PC-3 (cell line): ENCODE measurements at regions not wholly inside any gene's neighbourhood (a gene's known extent, or its start where the extent isn't known, plus 50 kb on each side); places are given as distances from the start of the nearest gene placed in this dataset.

Source experiments
- ATAC-seq: fragments of 200-7000 bp; cut with Tn5 transposase; 2 replicates; pipeline ENCODE4 v1.9.1; 2020; ENCODE audit warnings: mild to moderate bottlenecking, moderate library complexity
- BruUV-seq: library from RNA; stranded (reverse); fragments of 400-500 nt; replicated peaks from 2 replicates; lab custom pipeline; 2021; lab: Mats Ljungman, UMichigan
- CTCF ChIA-PET: fragments of 300-600 bp; sonication (Branson Sonifier 250); formaldehyde crosslinking; loops from one replicate; lab custom pipeline; 2022; ENCODE audit warnings: antibody characterized with exemption; lab: Charles Lee
- POLR2A ChIA-PET: fragments of 300-600 bp; sonication (Branson Sonifier 250); formaldehyde crosslinking; loops from one replicate; lab custom pipeline; 2022; ENCODE audit warnings: antibody characterized with exemption; ENCODE audit not compliant: unreplicated experiment; lab: Charles Lee
- DNase-seq: peaks from one replicate; pipeline ENCODE4 v3.0.0-alpha.2; 2015
- H2AFZ ChIP-seq: fragments of 300-600 bp; sonication (generic); 2 replicates; pipeline ENCODE4 v1.6.0; 2016; ENCODE audit warnings: antibody characterized with exemption, low read length
- H3F3A ChIP-seq: fragments of 300-600 bp; sonication (generic); one replicate; pipeline ENCODE4 v1.6.0; 2017; ENCODE audit warnings: antibody characterized with exemption, low read length, control low read depth, mild to moderate bottlenecking; ENCODE audit not compliant: unreplicated experiment
- H3K27ac ChIP-seq: fragments of 300-600 bp; sonication (generic); 2 replicates; pipeline ENCODE4 v1.5.1; 2016; ENCODE audit warnings: mild to moderate bottlenecking, low read length
- H3K27me3 ChIP-seq: fragments of 300-600 bp; sonication (generic); 2 replicates; pipeline ENCODE4 v1.6.1; 2016; ENCODE audit warnings: low read length, mixed read lengths
- H3K36me3 ChIP-seq: fragments of 300-600 bp; sonication (generic); 2 replicates; pipeline ENCODE4 v1.6.1; 2016; ENCODE audit warnings: low read depth, mixed run types, low read length, mixed read lengths
- H3K4me1 ChIP-seq: fragments of 300-600 bp; sonication (generic); 2 replicates; pipeline ENCODE4 v1.5.1; 2016; ENCODE audit warnings: low read length; ENCODE audit not compliant: insufficient read depth
- H3K4me2 ChIP-seq: fragments of 300-600 bp; sonication (generic); 2 replicates; pipeline ENCODE4 v1.6.0; 2016; ENCODE audit warnings: low read length
- H3K4me3 ChIP-seq: fragments of 300-600 bp; sonication (generic); 2 replicates; pipeline ENCODE4 v1.5.1; 2016; ENCODE audit warnings: mild to moderate bottlenecking, low read length, mixed read lengths
- H3K79me2 ChIP-seq: fragments of 300-600 bp; sonication (generic); 2 replicates; pipeline ENCODE4 v1.6.1; 2017; ENCODE audit warnings: low read length, mixed read lengths
- H3K9ac ChIP-seq: fragments of 300-600 bp; sonication (generic); 2 replicates; pipeline ENCODE4 v1.6.0; 2016; ENCODE audit warnings: mild to moderate bottlenecking, low read length
- H3K9me2 ChIP-seq: fragments of 300-600 bp; sonication (generic); replicated peaks from 2 replicates; pipeline ENCODE4 v1.6.1; 2016; ENCODE audit warnings: mixed run types, low read length, mixed read lengths
- H3K9me3 ChIP-seq: fragments of 300-600 bp; sonication (generic); 2 replicates; pipeline ENCODE4 v1.6.1; 2016; ENCODE audit warnings: low read length, mixed read lengths
- H4K20me1 ChIP-seq: fragments of 300-600 bp; sonication (generic); 2 replicates; pipeline ENCODE4 v1.6.1; 2016; ENCODE audit warnings: low read length, mixed read lengths
- CTCF ChIP-seq: fragments of 300-600 bp; sonication (generic); conservative IDR thresholded peaks from 2 replicates; pipeline ENCODE4 v1.5.1; 2017; ENCODE audit warnings: antibody characterized with exemption, low read depth, mild to moderate bottlenecking, low read length
- EZH2 ChIP-seq: fragments of 300-600 bp; sonication (generic); IDR thresholded peaks from one replicate; pipeline ENCODE4 v1.6.1; 2017; ENCODE audit warnings: antibody characterized with exemption, mild to moderate bottlenecking, low read length; ENCODE audit not compliant: unreplicated experiment
- EZH2phosphoT487 ChIP-seq: fragments of 300-600 bp; sonication (generic); IDR thresholded peaks from 2 replicates; pipeline ENCODE4 v1.6.1; 2018; ENCODE audit warnings: mild to moderate bottlenecking, antibody characterized with exemption, low read length, borderline replicate concordance
- intact Hi-C: fragments of 100-400 bp; cut with micrococcal nuclease; formaldehyde crosslinking; loops from 2 replicates; pipeline ENCODE4 v1.9.0; 2023

- no peak for DNase-seq
- intact Hi-C loops, result no loop called here
- Histone ChIP-seq H3K36me3 (no peaks in the 10 kb centered on the region), H2AFZ (no peak overlapping the region), H3F3A (no peaks in the 10 kb centered on the region), H3K79me2 (no peaks in the 10 kb centered on the region), H3K9ac (no peak overlapping the region), H3K27me3 (no peaks in the 10 kb centered on the region), H3K4me3 (no peak overlapping the region), H3K9me2 (no peaks in the 10 kb centered on the region), H3K4me1 (no peaks in the 10 kb centered on the region; the same call in 1 of the 2 replicates), H3K4me2 (no peak overlapping the region), H4K20me1 (no peaks in the 10 kb centered on the region), H3K9me3 (no peaks in the 10 kb centered on the region), H3K27ac (no peak overlapping the region)
- POLR2A ChIA-PET, result no interaction called here
- ATAC-seq, result no peak
- BruUV-seq, result no TSS peak
- TF ChIP-seq EZH2phosphoT487, result no peak
- no peak for TF ChIP-seq CTCF
- TF ChIP-seq EZH2, result no peak
- CTCF ChIA-PET, result no interaction called here
Observed at GRCh38 chr3:159540882-159541495, 447.6 kb upstream of the IL12A start.

GRCh38 chr3:159548675-159549335, 439.8 kb upstream of the IL12A start:
- TF ChIP-seq CTCF (no peak), EZH2phosphoT487 (no peak), EZH2 (no peak)
- Histone ChIP-seq H3K36me3 (no peaks in the 10 kb centered on the region), H3K4me2 (peak overlapping the region; percentile 50), H3K4me3 (no peak overlapping the region), H3K9me3 (no peaks in the 10 kb centered on the region), H2AFZ (no peak overlapping the region), H3K9me2 (no peaks in the 10 kb centered on the region), H3K27me3 (no peaks in the 10 kb centered on the region), H3F3A (no peaks in the 10 kb centered on the region), H3K4me1 (peaks cover 9% of the 10 kb centered on the region; the same call in 1 of the 2 replicates), H3K9ac (no peak overlapping the region), H3K79me2 (no peaks in the 10 kb centered on the region), H4K20me1 (no peaks in the 10 kb centered on the region), H3K27ac (peak overlapping the region; percentile 7; the same call in 1 of the 2 replicates)
- ChIA-PET POLR2A (interaction anchor here (0.6 kb wide), 1 partner anchor 282 kb away, joined by 3 read pairs; no protein-coding TSS in a partner anchor), CTCF (no interaction called here)
- no TSS peak for BruUV-seq
- intact Hi-C loops, result no loop called here
- DNase-seq (peak; percentile 67), ATAC-seq (peak; percentile 86)

GRCh38 chr3:159555205-159555604, 433.4 kb upstream of the IL12A start:
- no peaks in the 10 kb centered on the region for H3K4me1 ChIP-seq
- DNase-seq (no peak), ATAC-seq (no peak)
- no peak overlapping the region for H3K4me2 ChIP-seq
- no peaks in the 10 kb centered on the region for H3F3A ChIP-seq
- 0 out of 2 replicates have a peak, but pooled peaks cover 9% of the 10 kb centered on the region for H3K27me3 ChIP-seq
- BruUV-seq, result no TSS peak
- no peaks in the 10 kb centered on the region for H3K79me2 ChIP-seq
- no peak overlapping the region for H2AFZ ChIP-seq
- H4K20me1 ChIP-seq, result no peaks in the 10 kb centered on the region
- intact Hi-C loops, result no loop called here
- no peak overlapping the region for H3K4me3 ChIP-seq
- H3K9me3 ChIP-seq, result no peaks in the 10 kb centered on the region
- no peak overlapping the region for H3K27ac ChIP-seq
- no peaks in the 10 kb centered on the region for H3K36me3 ChIP-seq
- no peaks in the 10 kb centered on the region for H3K9me2 ChIP-seq
- POLR2A ChIA-PET, result interaction anchor here (0.6 kb wide), 1 partner anchor 31 kb away, joined by 6 read pairs; no protein-coding TSS in a partner anchor
- CTCF ChIA-PET, result no interaction called here
- H3K9ac ChIP-seq, result no peak overlapping the region
- no peak for TF ChIP-seq EZH2
- TF ChIP-seq EZH2phosphoT487, result no peak
- no peak for TF ChIP-seq CTCF
